HG03457 (cell line): ENCODE measurements at regions not wholly inside any gene's neighbourhood (a gene's known extent, or its start where the extent isn't known, plus 50 kb on each side); places are given as distances from the start of the nearest gene placed in this dataset.
A peak's percentile ranks its signal among the peaks of the same experiment; 100 is the strongest.
"Not testable (repeated sequence)": the region's sequence is repeated elsewhere in the genome, so short reads cannot be mapped to it uniquely, and the experiment has no call there.

Source experiments
- ATAC-seq: cut with Tn5 transposase; IDR thresholded peaks from one replicate; pipeline ENCODE4 v1.9.1; 2021; ENCODE audit warnings: moderate number of reproducible peaks; ENCODE audit not compliant: unreplicated experiment

DNA sequence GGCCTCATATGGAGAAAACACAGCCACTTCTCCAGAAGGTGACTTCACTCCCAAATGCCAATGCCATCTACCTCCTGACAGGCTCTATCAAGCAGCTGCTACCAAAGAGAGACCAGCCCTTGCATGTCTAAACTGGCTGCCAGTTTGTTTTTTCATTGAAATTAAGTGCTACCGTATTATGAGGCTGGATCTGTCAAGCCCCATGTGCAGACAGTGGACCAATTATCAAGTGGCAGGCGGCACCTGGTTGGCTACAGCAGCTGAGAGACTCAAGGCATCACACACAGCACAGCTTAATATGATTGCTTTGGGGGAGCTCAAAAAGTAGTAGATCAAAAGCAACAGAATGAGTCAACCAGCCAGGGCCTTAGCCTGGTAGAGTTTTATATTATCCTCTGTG lies 1293.0 kb upstream of the TENM4 start:
- no peak for ATAC-seq

DNA sequence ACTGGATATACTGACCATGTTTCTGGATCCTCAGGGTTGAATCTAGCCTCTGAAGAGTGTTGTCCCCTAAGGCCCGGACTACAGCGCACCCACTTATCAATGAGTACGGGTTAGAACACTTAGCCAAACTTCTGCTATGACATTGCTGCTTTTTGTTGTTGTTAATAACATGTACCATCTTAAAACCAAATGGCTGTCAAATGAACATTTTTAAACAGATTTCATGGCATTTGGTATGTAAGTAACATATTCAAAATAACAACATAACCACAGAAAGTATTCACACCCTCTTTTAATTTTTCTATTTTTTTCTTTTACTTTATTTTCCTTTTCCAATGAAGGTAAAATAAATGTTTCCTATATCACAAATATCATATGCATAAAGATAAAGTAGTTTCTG lies 1292.5 kb upstream of the TENM4 start:
- no peak for ATAC-seq

DNA sequence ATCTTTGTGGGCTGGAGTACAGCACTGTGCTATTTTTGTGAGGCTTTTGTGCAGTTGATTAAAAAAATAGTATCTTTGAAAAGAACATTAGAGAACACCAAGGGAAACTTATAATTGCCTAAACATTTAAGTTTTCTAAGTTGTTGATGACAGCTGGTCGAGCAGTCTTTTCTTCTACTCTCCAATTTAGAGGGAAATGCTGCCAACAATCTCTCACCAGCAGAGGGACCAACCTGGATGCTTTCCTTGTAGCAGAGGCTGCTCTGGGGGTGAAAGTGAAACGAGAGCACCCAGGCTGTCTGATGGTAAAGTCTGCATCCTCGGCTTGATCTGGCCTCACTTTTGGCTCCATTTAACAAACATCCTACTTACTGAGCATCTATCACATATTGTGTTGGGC lies 1286.5 kb upstream of the TENM4 start:
- peak; percentile 80 for ATAC-seq

DNA sequence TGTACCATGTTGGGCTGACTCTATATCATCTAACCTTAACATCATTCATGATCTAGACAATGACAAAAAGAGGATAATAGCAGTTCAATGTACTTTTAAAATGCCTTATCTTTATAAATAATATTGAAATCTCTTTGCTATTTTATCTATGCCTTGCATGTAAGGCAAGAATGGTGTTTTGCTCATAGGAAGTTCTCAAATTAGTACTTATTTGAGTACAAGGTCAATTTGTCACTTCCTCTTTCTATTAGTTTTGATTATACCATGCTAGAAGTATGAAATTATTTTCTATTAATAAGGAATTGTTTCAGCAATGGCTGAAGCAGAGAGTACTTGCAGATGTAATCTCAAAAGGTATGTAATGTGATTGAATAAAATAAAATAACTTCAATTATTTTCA lies 1285.4 kb upstream of the TENM4 start:
- ATAC-seq = no peak

DNA sequence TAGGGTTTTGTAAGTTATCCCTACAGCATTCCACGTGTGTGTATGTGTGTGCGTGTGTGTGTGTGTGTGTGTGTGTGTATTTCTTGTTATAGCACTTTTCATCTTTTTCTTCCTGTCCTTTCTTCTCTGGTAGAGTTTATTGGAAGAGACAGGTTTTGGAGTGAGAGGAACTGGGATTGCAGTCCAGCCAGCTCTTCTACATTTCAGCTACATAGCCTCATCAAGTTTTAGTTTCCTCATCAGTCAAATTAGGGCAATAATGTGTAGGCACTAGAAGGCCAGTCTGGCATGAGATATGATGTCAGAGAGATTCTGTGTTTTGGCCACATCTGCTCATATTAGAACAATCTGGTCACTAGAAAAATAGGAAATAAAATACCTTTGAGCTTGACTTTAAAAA lies 1283.5 kb upstream of the TENM4 start:
- no peak for ATAC-seq

DNA sequence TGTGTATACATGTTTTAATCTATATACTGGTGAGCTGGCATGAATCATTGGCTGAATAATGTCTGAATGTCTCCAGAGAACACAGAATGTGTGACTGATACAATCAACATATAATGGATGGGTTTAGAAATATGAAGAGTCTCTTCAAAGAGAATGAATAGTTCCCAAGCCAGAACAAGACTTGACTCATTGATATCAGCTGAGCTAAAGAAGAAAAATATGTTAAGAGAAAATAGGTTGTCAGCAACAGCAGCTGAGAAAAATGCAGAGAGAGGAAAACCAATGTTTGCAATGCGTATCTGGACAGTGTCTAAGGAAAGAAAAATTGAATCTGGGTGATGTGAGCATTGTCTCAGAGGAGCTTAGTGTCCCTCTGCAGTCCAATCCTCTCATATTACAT lies 1281.8 kb upstream of the TENM4 start:
- no peak for ATAC-seq

DNA sequence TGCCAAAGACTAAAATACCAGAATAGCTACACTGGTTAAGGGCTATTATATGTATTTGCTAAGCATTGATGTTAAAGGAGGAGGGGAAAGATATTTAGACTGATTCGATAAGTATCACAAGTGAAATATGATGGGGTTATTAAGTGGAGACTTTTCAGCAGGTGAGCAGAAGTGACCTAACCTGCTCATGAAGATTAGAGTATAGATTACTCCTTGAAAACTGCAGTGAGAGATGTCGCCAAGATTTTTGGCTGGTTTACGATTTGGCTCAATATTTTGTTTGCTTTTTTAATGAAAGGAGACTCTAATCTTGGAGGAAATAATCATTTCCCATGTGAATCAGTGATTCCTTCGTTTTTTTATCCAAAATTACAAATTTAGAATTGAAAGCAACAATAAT lies 1279.5 kb upstream of the TENM4 start:
- ATAC-seq = no peak

DNA sequence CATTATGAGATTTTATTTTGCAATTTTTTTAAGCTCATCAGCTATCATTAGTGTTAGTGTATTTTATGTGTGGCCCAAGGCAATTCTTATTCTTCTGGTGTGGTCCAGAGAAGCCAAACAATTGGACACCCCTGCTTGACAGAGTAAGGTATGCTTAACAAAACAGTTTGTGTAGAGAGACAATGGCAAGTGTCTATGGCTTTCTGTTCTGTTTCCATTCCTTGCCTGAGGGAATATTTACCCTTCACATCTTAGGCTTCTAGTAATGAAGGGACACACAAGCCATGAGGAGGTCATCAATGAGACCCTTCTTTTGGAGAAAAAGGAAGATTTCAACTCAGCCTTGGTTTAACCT lies 1278.4 kb upstream of the TENM4 start:
- no peak for ATAC-seq

DNA sequence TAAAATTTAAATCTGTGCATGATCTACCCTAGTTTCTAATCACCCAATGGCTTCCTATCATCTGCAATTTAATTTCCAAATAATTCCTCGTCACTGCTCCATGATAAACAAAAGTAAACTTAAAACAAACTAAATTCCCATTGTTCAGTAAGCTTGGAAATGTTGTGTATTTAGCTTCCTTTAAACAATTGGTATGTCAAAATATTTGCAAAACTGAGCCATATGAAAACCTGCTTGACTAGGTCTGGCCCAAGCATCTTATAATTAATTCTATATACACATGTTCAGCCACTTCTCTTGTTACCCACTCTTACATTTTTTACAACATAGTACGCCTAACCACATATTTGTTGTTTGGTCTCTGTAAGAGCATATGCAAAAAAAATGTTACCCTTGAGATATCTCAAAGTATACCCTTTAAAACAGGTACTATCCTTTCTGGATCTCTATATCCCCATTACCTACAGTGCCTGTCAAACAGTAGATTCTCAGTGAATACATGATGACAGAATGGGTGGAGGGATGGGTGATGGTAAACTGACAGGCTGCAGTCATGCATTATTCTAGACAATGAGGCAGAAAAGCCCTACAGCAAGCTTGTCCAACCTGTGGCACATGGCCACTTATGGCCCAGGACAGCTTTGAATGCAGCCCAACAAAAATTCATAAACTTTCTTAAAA lies 1277.9 kb upstream of the TENM4 start:
- ATAC-seq = no peak

DNA sequence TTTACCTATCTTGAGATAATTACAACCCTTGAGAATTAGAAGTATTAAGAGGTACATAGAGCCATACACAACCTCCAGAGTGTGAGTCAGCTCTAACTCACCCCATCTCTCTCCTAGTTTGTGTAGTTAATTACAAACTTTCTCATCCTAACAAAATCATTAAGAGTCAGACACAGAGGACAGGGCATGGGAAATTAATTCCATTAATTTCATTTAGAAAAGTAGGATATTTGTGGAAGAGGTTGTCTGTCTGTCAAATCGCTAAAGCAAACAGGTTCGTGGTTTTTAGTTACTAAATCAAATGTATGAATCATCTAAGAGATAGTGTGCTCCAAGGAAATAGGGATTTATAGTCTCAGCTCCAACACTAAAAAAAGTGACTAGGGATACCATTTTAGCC lies 1261.4 kb upstream of the TENM4 start:
- no peak for ATAC-seq

DNA sequence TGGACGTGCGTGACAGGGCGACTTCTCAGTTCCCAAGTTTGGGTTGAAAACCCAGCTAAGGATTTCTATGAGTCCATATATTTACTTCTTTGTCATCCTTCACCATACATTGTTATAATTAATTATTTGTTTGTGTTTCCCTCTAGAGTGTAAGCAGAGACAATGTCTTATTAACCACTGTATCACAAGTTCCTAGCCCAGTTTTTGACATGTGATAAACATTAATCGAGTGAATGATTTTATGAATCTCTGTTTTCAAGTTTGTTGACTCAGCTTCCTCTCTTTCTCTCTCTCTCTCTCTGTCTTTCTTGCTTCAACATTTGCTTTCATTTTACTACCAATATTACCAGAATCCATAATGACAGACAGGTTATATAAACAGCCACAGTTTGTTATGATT lies 1259.6 kb upstream of the TENM4 start:
- no peak for ATAC-seq

DNA sequence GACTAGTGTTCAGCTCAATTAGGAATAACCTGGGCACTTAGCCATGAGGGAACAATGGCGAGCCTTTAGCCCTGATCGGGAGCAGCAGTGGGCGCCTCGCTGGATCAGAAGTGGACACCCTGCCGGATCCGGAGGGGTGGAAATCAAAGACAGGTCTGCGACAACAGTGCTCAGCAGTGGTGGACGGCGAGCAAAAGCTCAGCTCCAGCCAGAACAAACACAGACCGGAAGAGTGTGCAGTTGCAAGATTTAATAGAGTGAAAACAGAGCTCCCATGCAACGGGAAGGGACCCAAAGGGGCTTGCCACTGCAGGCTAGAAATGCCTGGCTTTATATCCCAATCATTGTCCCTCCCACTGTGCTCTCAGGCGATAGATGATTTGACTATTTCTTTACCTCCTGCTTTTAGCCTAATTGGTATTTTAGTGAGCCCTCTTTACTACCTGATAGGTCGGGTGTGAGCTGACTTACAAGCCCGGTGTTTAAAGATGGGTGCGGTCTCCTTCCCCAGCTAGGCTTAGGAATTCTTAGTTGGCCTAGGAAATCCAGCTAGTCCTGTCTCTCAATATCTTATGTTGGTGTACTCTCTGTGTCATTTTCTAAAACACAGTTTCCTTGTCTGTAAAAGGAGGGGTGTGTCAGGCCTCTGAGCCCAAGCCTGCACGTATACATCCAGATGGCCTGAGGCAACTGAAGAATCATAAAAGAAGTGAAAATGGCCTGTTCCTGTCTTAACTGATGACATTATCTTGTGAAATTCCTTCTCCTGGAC lies 1258.8 kb upstream of the TENM4 start:
- ATAC-seq = not testable (repeated sequence)

DNA sequence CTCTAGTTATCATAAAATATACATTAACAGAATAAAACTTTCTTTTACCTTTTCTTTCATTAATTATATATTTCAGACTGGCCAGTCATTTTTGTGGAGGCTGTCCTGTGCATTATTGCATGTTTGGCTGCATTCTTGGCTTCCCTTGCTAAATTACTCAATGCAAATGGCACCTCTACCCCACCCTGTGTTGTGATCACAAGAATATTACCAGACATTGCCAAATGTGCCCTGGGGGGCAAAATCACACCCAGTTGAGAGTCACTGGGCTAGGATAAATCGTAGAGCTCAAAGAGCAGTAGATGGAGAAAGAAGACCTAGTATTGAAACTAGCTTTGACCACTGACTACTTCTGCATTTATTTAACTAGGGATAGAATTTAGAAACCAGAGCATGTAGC lies 1257.8 kb upstream of the TENM4 start:
- ATAC-seq = no peak

DNA sequence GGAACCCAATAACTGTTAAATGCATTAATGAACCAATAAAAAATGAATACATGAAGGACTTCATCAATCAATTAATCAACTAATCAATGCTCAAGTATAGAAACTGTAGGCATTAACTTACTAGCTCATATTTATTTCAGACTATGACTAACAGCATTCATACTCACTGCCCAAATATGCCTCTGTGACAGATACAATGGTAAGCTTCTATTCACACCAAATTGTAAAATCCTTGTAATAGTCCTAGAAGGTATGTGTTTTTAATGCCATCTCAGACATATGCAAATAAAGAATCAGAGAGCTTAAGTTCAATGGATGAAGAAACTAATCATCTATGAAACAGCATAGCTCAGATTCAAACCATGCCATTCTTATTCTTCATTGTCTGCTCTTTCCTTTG lies 1253.6 kb upstream of the TENM4 start:
- no peak for ATAC-seq

DNA sequence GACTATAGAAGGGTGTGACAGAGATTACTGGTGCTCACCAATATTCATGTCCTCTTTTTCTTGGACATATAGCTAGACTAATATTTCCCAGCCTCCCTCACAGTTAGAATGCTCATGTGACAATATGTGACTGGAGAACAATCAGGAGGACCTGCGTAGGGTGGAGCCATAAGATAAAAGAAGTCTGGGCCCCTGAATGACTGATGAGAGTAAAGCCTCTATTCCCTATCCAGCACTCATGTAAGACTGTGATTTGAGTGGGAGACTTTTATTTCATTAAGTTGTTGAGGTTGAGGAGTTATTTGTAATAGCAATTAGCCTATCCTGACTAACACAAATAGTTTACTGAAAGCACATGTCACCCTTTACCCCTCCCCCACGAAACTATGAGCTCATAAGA lies 1247.1 kb upstream of the TENM4 start:
- ATAC-seq = no peak

DNA sequence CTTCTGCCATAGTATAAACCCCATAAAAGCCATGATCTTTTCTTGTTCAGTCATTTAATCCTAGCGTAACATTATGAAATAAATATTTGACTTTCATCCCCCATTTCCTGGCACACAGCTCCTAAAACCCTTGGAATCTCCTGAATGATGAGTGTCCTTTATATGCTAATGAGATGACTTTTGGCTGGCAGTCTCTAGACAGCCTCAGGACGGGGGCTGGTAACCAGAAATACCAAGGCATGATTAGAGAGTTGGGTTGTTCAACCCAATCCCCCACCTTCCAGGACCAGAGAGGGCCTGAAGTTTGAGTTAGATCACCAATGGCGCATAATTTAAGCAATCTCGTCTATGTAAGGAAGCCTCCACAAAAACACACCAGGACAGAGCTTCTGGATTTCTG lies 1246.1 kb upstream of the TENM4 start:
- ATAC-seq = no peak

DNA sequence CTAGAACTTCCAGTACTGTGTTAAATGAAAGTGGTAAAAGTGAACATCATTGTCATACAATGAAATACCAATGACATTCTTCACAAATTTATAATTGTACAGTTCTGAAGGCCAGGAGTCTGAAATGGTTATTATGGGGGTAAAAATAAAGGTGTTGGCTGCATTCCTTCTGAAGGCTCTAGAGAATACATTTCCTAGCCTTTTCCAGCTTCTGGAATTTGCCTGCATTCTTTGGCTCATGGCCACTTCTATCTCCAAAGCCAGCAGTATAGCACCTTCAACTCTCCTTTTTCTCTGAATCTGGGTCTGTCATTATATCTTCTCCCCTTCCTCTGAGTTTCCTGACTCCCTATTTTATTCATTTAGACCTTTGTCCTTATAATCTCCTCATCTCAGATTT lies 1232.7 kb upstream of the TENM4 start:
- ATAC-seq = no peak

DNA sequence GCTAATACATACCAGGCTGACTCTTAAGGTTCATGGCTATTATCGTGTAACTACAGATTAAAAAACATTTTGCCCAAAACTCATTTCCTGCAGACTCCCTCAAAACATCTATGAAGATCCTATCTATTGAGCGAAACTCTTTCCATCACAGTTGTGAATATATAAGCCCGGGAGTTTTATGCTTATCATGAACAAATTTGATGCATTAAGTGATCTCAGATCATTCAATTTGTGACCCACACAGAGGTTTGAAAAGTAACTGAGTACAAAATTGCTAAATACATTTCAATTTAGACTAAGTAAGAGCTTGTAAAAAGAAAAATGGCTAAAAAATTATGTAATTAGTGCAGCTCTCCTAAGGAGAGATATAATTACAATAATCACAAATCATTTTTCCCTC lies 1228.8 kb upstream of the TENM4 start:
- no peak for ATAC-seq

DNA sequence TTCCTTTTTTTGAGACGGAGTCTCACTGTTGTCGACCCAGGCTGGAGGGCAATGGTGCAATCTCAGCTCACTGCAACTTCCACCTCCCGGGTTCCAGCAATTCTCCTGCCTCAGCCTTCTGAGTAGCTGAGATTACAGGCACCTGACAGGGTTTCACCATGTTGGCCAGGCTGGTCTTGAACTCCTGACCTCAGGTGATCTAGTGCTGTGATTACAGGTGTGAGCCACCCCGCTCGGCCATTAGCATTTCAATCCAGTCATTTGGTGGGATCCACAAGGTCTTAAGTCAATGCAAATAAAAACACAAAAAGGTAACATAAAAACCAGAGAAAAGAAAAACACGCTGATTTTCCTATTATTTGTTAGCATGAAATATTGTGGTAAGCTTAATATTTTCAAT lies 1227.2 kb upstream of the TENM4 start:
- ATAC-seq = no peak

DNA sequence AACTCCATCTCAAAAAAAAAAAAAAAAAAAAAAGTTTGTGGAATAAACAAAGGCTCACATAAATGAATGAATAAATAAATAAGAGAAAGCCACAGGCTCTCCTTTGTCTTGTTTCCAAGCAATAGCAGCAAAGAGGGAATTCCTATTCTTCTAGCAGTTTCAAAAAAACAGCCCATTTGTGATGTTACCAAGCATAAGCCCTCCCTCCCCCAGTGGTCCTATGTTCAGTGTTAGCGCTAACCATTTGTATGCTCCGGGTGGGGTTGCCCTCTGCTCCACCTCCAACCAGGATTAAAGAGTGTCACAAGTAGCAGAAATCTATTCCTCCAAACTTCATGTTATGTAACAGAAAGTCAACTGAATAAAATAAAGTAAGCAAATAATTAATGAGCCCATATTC lies 1215.0 kb upstream of the TENM4 start:
- ATAC-seq = no peak

DNA sequence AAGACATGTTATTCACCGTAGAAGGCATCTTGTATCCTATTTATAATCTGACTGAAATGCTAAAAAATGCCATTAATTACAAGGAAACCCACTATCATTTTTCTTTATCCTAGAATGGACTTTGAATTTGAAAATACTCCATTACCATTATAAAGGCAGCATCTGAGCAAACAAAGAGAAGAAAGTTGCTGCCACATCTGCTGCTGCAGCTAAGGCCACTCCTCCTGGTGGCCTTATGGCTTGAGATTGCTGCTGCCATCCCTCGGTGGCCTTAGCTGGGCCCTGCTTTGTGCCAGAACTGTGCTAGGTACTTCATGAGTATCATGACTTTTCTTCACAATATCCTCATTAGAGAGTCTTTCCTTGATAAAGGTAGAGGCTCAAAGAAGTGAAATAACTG lies 1210.1 kb upstream of the TENM4 start:
- no peak for ATAC-seq

DNA sequence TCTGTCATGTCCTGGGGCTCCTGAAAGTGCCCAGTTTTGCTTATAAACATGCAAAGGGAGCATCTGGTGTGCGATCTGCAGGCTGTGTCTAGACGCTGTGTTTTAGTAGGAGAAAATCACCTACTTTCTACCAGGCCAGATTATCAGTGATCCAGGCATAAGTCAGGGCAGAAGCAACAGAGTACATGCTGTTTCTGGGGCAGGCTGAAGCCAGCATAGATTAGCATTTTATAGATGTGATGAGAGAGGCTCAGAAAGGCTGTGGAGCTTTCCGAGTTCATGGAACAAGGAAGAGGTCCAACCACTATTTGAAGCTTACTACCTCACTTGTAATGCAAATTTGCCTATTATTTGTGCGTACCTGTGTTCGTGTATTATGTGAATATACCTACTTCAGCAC lies 1208.4 kb upstream of the TENM4 start:
- ATAC-seq = no peak

DNA sequence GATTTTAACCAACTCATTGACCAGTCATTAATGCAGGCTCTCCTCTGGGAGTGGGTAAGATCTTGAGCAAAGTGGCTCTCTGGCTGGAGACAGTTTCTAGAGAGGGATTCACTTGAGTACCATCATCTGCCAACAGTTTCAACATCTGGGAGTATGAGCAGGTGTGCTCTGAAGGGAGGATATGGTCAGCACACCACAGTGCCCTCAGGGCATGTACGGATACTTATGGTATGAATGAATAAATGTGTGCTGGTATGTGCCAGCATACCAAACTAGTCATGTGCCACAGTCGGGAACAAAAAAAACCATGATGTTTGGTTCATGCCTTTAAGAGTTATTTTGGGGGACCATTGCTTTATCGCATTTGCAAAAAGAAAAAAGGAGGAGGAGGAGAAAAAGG lies 1197.5 kb upstream of the TENM4 start:
- no peak for ATAC-seq
